H1 (cell line): ENCODE measurements at regions not wholly inside any gene's neighbourhood (a gene's known extent, or its start where the extent isn't known, plus 50 kb on each side); places are given as distances from the start of the nearest gene placed in this dataset.

Source experiments
- CTCF ChIA-PET: fragments of 300-600 bp; sonication (Branson Sonifier 250); formaldehyde crosslinking; loops from one replicate; lab custom pipeline; 2021; ENCODE audit not compliant: partially characterized antibody; lab: Charles Lee
- POLR2A ChIA-PET: fragments of 300-600 bp; sonication (Branson Sonifier 250); formaldehyde crosslinking; loops from one replicate; lab custom pipeline; 2021; ENCODE audit warnings: inconsistent platforms; ENCODE audit not compliant: partially characterized antibody; lab: Charles Lee
- DNase-seq, 2 experiments: peaks; one replicate each; pipeline versions ENCODE4 v3.0.0 to v3.0.0-alpha.2; 2010 to 2022; ENCODE audit warnings: low spot score in 2 of 2, low read depth in 1 of 2, mixed read lengths in 1 of 2
- FAIRE-seq: peaks from 2 replicates; lab custom pipeline; 2011; peaks lifted over from hg19 to GRCh38; lab: Jason Lieb, UNC
- H2AFZ ChIP-seq: 2 replicates; pipeline ENCODE4 v1.8.1; 2012; ENCODE audit warnings: low read length, inconsistent platforms
- H2AK5ac ChIP-seq: 2 replicates; pipeline ENCODE4 v1.6.1; 2013; ENCODE audit warnings: low read depth, low read length
- H2BK120ac ChIP-seq: replicated peaks from 2 replicates; pipeline ENCODE3; 2013; ENCODE audit warnings: low read depth, low read length, inconsistent platforms
- H2BK12ac ChIP-seq: 2 replicates; pipeline ENCODE4 v1.6.1; 2013; ENCODE audit warnings: low read depth, low read length
- H2BK15ac ChIP-seq: 2 replicates; pipeline ENCODE4 v1.6.1; 2013; ENCODE audit warnings: low read length
- H2BK20ac ChIP-seq: 2 replicates; pipeline ENCODE4 v1.6.1; 2013; ENCODE audit warnings: low read length
- H2BK5ac ChIP-seq: 2 replicates; pipeline ENCODE4 v1.6.1; 2013; ENCODE audit warnings: low read depth, low read length
- H3K14ac ChIP-seq: 2 replicates; pipeline ENCODE4 v1.6.1; 2013; ENCODE audit warnings: inconsistent platforms; ENCODE audit not compliant: insufficient read length
- H3K18ac ChIP-seq: 2 replicates; pipeline ENCODE4 v1.6.1; 2013; ENCODE audit warnings: low read length; ENCODE audit errors: extremely low read depth
- H3K23ac ChIP-seq: 2 replicates; pipeline ENCODE4 v1.6.1; 2013; ENCODE audit warnings: inconsistent platforms; ENCODE audit not compliant: insufficient read length
- H3K23me2 ChIP-seq: 2 replicates; pipeline ENCODE4 v1.6.1; 2013; ENCODE audit warnings: low read depth, low read length
- H3K27ac ChIP-seq: 2 replicates; pipeline ENCODE4 v1.6.1; 2011; ENCODE audit warnings: low read depth, low read length, inconsistent platforms
- H3K27me3 ChIP-seq, 4 experiments: replicated peaks in 1 of 4; 1 replicate in 1 of 4; 2 replicates in 3 of 4; pipeline versions ENCODE4 v1.6.1 to v1.8.1; 2011 to 2013; ENCODE audit warnings: low read length in 3 of 4, mild to moderate bottlenecking in 3 of 4, inconsistent platforms in 2 of 4, mixed read lengths in 2 of 4, moderate library complexity in 1 of 4; ENCODE audit not compliant: control insufficient read depth in 3 of 4, insufficient read depth in 3 of 4; ENCODE audit errors: extremely low read depth in 1 of 4
- H3K36me3 ChIP-seq, 4 experiments: 2 replicates each; pipeline versions ENCODE4 v1.6.1 to v1.8.1; 2011 to 2013; ENCODE audit warnings: mild to moderate bottlenecking in 4 of 4, low read length in 3 of 4, moderate library complexity in 2 of 4, control low read depth in 1 of 4, inconsistent platforms in 1 of 4; ENCODE audit not compliant: insufficient read depth in 4 of 4, control insufficient read depth in 2 of 4
- H3K4ac ChIP-seq: replicated peaks from 2 replicates; pipeline ENCODE3; 2013; ENCODE audit warnings: low read length, low read depth, mixed read lengths, inconsistent platforms; ENCODE audit not compliant: insufficient read length
- H3K4me1 ChIP-seq, 4 experiments: replicated peaks in 1 of 4; 1 replicate in 1 of 4; 2 replicates in 3 of 4; pipeline versions ENCODE4 v1.6.1 to v1.8.1; 2011 to 2013; ENCODE audit warnings: low read length in 3 of 4, inconsistent platforms in 2 of 4, mixed read lengths in 1 of 4; ENCODE audit not compliant: insufficient read depth in 4 of 4, control insufficient read depth in 3 of 4
- H3K4me2 ChIP-seq, 2 experiments: 2 replicates each; pipeline versions ENCODE4 v1.6.1 to v1.8.1; 2011 to 2013; ENCODE audit warnings: low read depth in 2 of 2, low read length in 2 of 2, control low read depth in 1 of 2, inconsistent platforms in 1 of 2, mild to moderate bottlenecking in 1 of 2; ENCODE audit not compliant: insufficient read depth in 1 of 2
- H3K4me3 ChIP-seq, 4 experiments: fragments of 200-600, 300-600 bp in 1 of 4; sonication (generic), shearing (Covaris generic), sonication (Bioruptor Twin) in 1 of 4; 2 replicates each; pipeline versions ENCODE4 v1.5.1 to v1.8.1; 2011 to 2016; ENCODE audit warnings: low read length in 4 of 4, low read depth in 3 of 4, control low read depth in 2 of 4, inconsistent platforms in 2 of 4, mild to moderate bottlenecking in 2 of 4, mixed read lengths in 1 of 4, moderate library complexity in 1 of 4; ENCODE audit not compliant: insufficient read depth in 2 of 4; ENCODE audit errors: extremely low read depth in 1 of 4
- H3K56ac ChIP-seq: replicated peaks from 2 replicates; pipeline ENCODE3; 2013; ENCODE audit warnings: low read depth, mild to moderate bottlenecking, mixed read lengths, low read length, inconsistent platforms; ENCODE audit not compliant: insufficient read length
- H3K79me1 ChIP-seq: 2 replicates; pipeline ENCODE4 v1.6.1; 2013; ENCODE audit warnings: low read depth, low read length, control low read depth
- H3K79me2 ChIP-seq, 2 experiments: 2 replicates each; pipeline versions ENCODE4 v1.6.1 to v1.8.1; 2012 to 2013; ENCODE audit warnings: low read length in 2 of 2, mild to moderate bottlenecking in 2 of 2, inconsistent platforms in 1 of 2; ENCODE audit not compliant: insufficient read depth in 2 of 2, control insufficient read depth in 1 of 2
- H3K9ac ChIP-seq, 4 experiments: replicated peaks in 1 of 4; 1 replicate in 1 of 4; 2 replicates in 3 of 4; pipeline versions ENCODE4 v1.6.1 to v1.8.1; 2011 to 2013; ENCODE audit warnings: low read depth in 3 of 4, low read length in 3 of 4, control low read depth in 2 of 4, mild to moderate bottlenecking in 2 of 4, moderate library complexity in 2 of 4, inconsistent platforms in 1 of 4; ENCODE audit errors: extremely low read depth in 1 of 4
- H3K9me3 ChIP-seq, 2 experiments: 2 replicates each; pipeline versions ENCODE4 v1.6.1 to v1.8.1; 2012 to 2013; ENCODE audit warnings: mild to moderate bottlenecking in 2 of 2, moderate library complexity in 2 of 2, control low read depth in 1 of 2, inconsistent platforms in 1 of 2, low read depth in 1 of 2, low read length in 1 of 2, mixed read lengths in 1 of 2; ENCODE audit not compliant: insufficient read depth in 2 of 2
- H4K20me1 ChIP-seq, 2 experiments: replicated peaks in 1 of 2; 2 replicates each; pipeline versions ENCODE3 to v1.8.1; 2011 to 2013; ENCODE audit warnings: inconsistent platforms in 2 of 2, low read length in 2 of 2, mild to moderate bottlenecking in 1 of 2; ENCODE audit not compliant: insufficient read depth in 2 of 2, control insufficient read depth in 1 of 2
- H4K5ac ChIP-seq: 2 replicates; pipeline ENCODE4 v1.6.1; 2013; ENCODE audit warnings: low read length, low read depth, mixed read lengths, inconsistent platforms; ENCODE audit not compliant: insufficient read length
- H4K8ac ChIP-seq: 2 replicates; pipeline ENCODE4 v1.8.0; 2013; ENCODE audit warnings: mild to moderate bottlenecking, moderate library complexity, low read length, inconsistent platforms; ENCODE audit not compliant: insufficient read depth; ENCODE audit errors: extremely low read depth
- H4K91ac ChIP-seq: replicated peaks from 2 replicates; pipeline ENCODE3; 2013; ENCODE audit warnings: low read length, mixed read lengths, inconsistent platforms; ENCODE audit not compliant: insufficient read length
- EP300 ChIP-seq, 2 experiments: IDR thresholded peaks; 1 replicate in 1 of 2; 2 replicates in 1 of 2; pipeline ENCODE4 v1.6.1; 2011 to 2012; ENCODE audit warnings: low read depth in 2 of 2, low read length in 2 of 2, mild to moderate bottlenecking in 2 of 2, borderline replicate concordance in 1 of 2, inconsistent platforms in 1 of 2, moderate library complexity in 1 of 2
- EZH2 ChIP-seq: fragments of 200-600 bp; sonication (generic); IDR thresholded peaks from 2 replicates; pipeline ENCODE4 v1.7.1; 2012; ENCODE audit warnings: low read depth, mild to moderate bottlenecking, moderate library complexity, low read length, inconsistent platforms; ENCODE audit not compliant: severe bottlenecking
- POU5F1 ChIP-seq: IDR thresholded peaks from 2 replicates; pipeline ENCODE4 v1.6.1; 2011; ENCODE audit warnings: low read depth, mild to moderate bottlenecking, low read length, moderate library complexity
- whole genome bisulfite sequencing, 2 experiments: shearing (Covaris generic) in 1 of 2; methylation state at CpG; one replicate each; pipeline versions ENCODE4 v1.1.6 to v1.1.7; 2013 to 2015; ENCODE audit warnings: low lambda C conversion rate in 2 of 2, mixed read lengths in 2 of 2, inconsistent platforms in 1 of 2, low coverage in 1 of 2, missing lambda C conversion rate in 1 of 2; ENCODE audit not compliant: insufficient replicate concordance in 2 of 2, insufficient coverage in 1 of 2, insufficient read length in 1 of 2; ENCODE audit errors: extremely low coverage in 1 of 2, missing lambda C conversion rate in 1 of 2; 5-methylcytosine and 5-hydroxymethylcytosine counted together

DNA sequence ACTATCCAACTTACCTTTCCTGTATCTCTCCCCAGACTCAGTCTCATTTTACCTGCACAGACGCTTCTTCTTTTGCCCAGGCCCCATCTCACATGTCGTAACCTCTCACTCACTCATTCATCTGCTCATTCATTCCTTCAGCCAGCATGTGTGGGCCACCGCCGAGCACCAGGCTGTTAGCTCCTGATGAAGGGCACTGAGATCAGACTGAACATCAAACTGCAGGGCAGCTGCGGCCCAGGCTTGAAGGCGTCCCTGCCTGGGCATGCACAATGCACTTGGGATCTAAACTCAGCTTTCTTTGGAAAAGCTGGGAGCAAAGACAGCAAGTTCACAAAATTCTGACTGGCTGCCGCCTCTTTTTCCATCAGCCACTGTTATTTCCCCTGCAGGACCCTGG lies 1456.3 kb downstream of the BRD1 start:
- CTCF ChIA-PET = interaction anchor here (0.6 kb wide), 1 partner anchor 514 kb away, joined by 3 read pairs; no protein-coding TSS in a partner anchor
- H3K4me1 ChIP-seq = peaks cover 15 to 37% (median 24%) of the 10 kb centered on the region in 4 experiments
- peak overlapping the region; percentile 82 for H2BK12ac ChIP-seq
- no peak overlapping the region for H2BK15ac ChIP-seq
- no peak overlapping the region for H3K27ac ChIP-seq
- peak overlapping the region; percentile 53; the same call in 1 of the 2 replicates for H2BK20ac ChIP-seq
- POLR2A ChIA-PET = no interaction called here
- no peak overlapping the region for H3K23ac ChIP-seq
- DNase-seq = peak in 1 of 2 experiments; percentile 39
- peaks cover 0 to 2% (median 0%) of the 10 kb centered on the region in 4 experiments; a peak in 3 of 7 replicates for H3K27me3 ChIP-seq
- no peak overlapping the region for H4K5ac ChIP-seq
- H4K91ac ChIP-seq = peak overlapping the region; percentile 49
- 75% methylated on average over 7 of the region's 7 CpGs; no CpG with 5 or more reads in 1 of the 2 experiments for WGBS, 2 experiments
- TF ChIP-seq EZH2 (no peak), EP300 (IDR thresholded peaks at IDR 0.05; ENCODE audit: borderline replicate concordance in 1 of 2, low read depth in 2 of 2, low read length in 2 of 2) (no peak), POU5F1 (no peak)
- TF ChIP-seq, all 59 proteins: peak for 0
- Histone ChIP-seq H3K79me1 (no peaks in the 10 kb centered on the region; the same call in 1 of the 2 replicates), H4K20me1 (no peaks in the 10 kb centered on the region), H3K4me3 (no peak overlapping the region), H4K8ac (no peak overlapping the region), H3K56ac (peak overlapping the region; percentile 5), H3K14ac (no peak overlapping the region), H2AFZ (no peak overlapping the region), H3K79me2 (no peaks in the 10 kb centered on the region), H3K9me3 (no peaks in the 10 kb centered on the region), H2AK5ac (no peak overlapping the region), H3K23me2 (no peaks in the 10 kb centered on the region), H3K4me2 (no peak overlapping the region; a peak in 2 of 4 replicates), H3K9ac (no peak overlapping the region), H2BK120ac (peak overlapping the region; percentile 83), H2BK5ac (peak overlapping the region; percentile 98; the same call in 1 of the 2 replicates), H3K4ac (peak overlapping the region; percentile 61), H3K18ac (peak overlapping the region; percentile 4), H3K36me3 (no peaks in the 10 kb centered on the region)
- FAIRE-seq = no peak
